NCI-H345 (cell line): ENCODE measurements at regions not wholly inside any gene's neighbourhood (a gene's known extent, or its start where the extent isn't known, plus 50 kb on each side); places are given as distances from the start of the nearest gene placed in this dataset.

Source experiments
- DNase-seq: peaks from one replicate; lab custom pipeline; 2025; lab: John Stamatoyannopoulos, UW

GRCh38 chr10:3426190-3426845 lies 253.7 kb upstream of the PITRM1 start:
- DNase-seq = no peak

GRCh38 chr10:3425716-3426115 lies 253.1 kb upstream of the PITRM1 start:
- DNase-seq = no peak

GRCh38 chr10:3425261-3425660 lies 252.7 kb upstream of the PITRM1 start:
- no peak for DNase-seq

- no peak for DNase-seq
These were observed 251.7 kb upstream of the PITRM1 start for GRCh38 chr10:3424111-3424851.

GRCh38 chr10:3423384-3423783 lies 250.8 kb upstream of the PITRM1 start:
- DNase-seq = no peak

GRCh38 chr10:3422282-3422681 lies 249.7 kb upstream of the PITRM1 start:
- DNase-seq = no peak

- no peak for DNase-seq
These were observed 249.1 kb upstream of the PITRM1 start for GRCh38 chr10:3421537-3422257.

GRCh38 chr10:3420527-3421469 lies 248.2 kb upstream of the PITRM1 start:
- DNase-seq = no peak

GRCh38 chr10:3419719-3420495 lies 247.3 kb upstream of the PITRM1 start:
- DNase-seq = no peak

GRCh38 chr10:3418926-3419325 lies 246.3 kb upstream of the PITRM1 start:
- no peak for DNase-seq

GRCh38 chr10:3418041-3418754 lies 245.6 kb upstream of the PITRM1 start:
- DNase-seq = no peak

GRCh38 chr10:3417096-3417495 lies 244.5 kb upstream of the PITRM1 start:
- no peak for DNase-seq

GRCh38 chr10:3415878-3416605 lies 243.5 kb upstream of the PITRM1 start:
- DNase-seq = no peak

GRCh38 chr10:3415038-3415736 lies 242.6 kb upstream of the PITRM1 start:
- DNase-seq = no peak

- DNase-seq = no peak
These were observed 242.1 kb upstream of the PITRM1 start for GRCh38 chr10:3414667-3415023.

GRCh38 chr10:3413937-3414666 lies 241.5 kb upstream of the PITRM1 start:
- no peak for DNase-seq

- no peak for DNase-seq
These were observed 240.1 kb upstream of the PITRM1 start for GRCh38 chr10:3412646-3413045.

- no peak for DNase-seq
These were observed 239.5 kb upstream of the PITRM1 start for GRCh38 chr10:3412071-3412582.
